Caco-2 (cell line): ENCODE measurements at regions not wholly inside any gene's neighbourhood (a gene's known extent, or its start where the extent isn't known, plus 50 kb on each side); places are given as distances from the start of the nearest gene placed in this dataset.
A peak's percentile ranks its signal among the peaks of the same experiment; 100 is the strongest.

ENCODE experiments used
- BruUV-seq: library from RNA; stranded (reverse); fragments of 400-500 nt; replicated peaks from 2 replicates; lab custom pipeline; 2021; lab: Mats Ljungman, UMichigan
- CTCF ChIA-PET: fragments of 300-600 bp; sonication (Branson Sonifier 250); formaldehyde crosslinking; loops from one replicate; lab custom pipeline; 2022; ENCODE audit warnings: antibody characterized with exemption; lab: Charles Lee
- POLR2A ChIA-PET: fragments of 300-600 bp; sonication (Branson Sonifier 250); formaldehyde crosslinking; loops from one replicate; lab custom pipeline; 2022; ENCODE audit warnings: antibody characterized with exemption; lab: Charles Lee
- DNase-seq, 2 experiments: peaks; one replicate each; pipeline versions ENCODE4 v3.0.0 to v3.0.0-alpha.2; 2020 to 2022
- H3K27me3 ChIP-seq: replicated peaks from 2 replicates; pipeline ENCODE4 v1.6.0; 2011; ENCODE audit warnings: low read length; ENCODE audit not compliant: control insufficient read depth, insufficient read depth
- H3K36me3 ChIP-seq: 2 replicates; pipeline ENCODE4 v1.5.1; 2011; ENCODE audit warnings: low read length; ENCODE audit not compliant: control insufficient read depth, insufficient read depth
- H3K4me1 ChIP-seq: fragments of 250-450 bp; sonication (Bioruptor Pico); 2 replicates; pipeline ENCODE4 v1.5.1; 2020; ENCODE audit warnings: mild to moderate bottlenecking
- H3K4me3 ChIP-seq: 2 replicates; pipeline ENCODE4 v1.5.1; 2011; ENCODE audit warnings: low read depth, mild to moderate bottlenecking, control low read depth, low read length
- H3K9me3 ChIP-seq: fragments of 250-450 bp; sonication (Bioruptor Pico); 2 replicates; pipeline ENCODE4 v1.5.1; 2020; ENCODE audit warnings: mild to moderate bottlenecking, moderate library complexity
- H3K27ac Mint-ChIP-seq: one replicate; pipeline ENCODE4 v1.8.0; 2022; ENCODE audit warnings: mixed read lengths; ENCODE audit not compliant: unreplicated experiment
- H3K27me3 Mint-ChIP-seq: one replicate; pipeline ENCODE4 v1.8.0; 2022; ENCODE audit warnings: mixed read lengths; ENCODE audit not compliant: insufficient read depth, unreplicated experiment
- H3K36me3 Mint-ChIP-seq: one replicate; pipeline ENCODE4 v1.8.0; 2022; ENCODE audit warnings: mild to moderate bottlenecking, mixed read lengths; ENCODE audit not compliant: insufficient read depth, unreplicated experiment
- H3K4me1 Mint-ChIP-seq: one replicate; pipeline ENCODE4 v1.8.0; 2022; ENCODE audit warnings: low read depth, mixed read lengths; ENCODE audit not compliant: unreplicated experiment
- H3K4me3 Mint-ChIP-seq: one replicate; pipeline ENCODE4 v1.8.0; 2022; ENCODE audit warnings: mild to moderate bottlenecking, moderate library complexity, mixed read lengths; ENCODE audit not compliant: unreplicated experiment
- H3K9me3 Mint-ChIP-seq: one replicate; pipeline ENCODE4 v1.8.0; 2022; ENCODE audit warnings: mixed read lengths; ENCODE audit not compliant: unreplicated experiment
- CTCF ChIP-seq, 2 experiments: fragments of 200-600 bp in 1 of 2; IDR thresholded peaks; 1 replicate in 1 of 2; 2 replicates in 1 of 2; pipeline versions ENCODE4 v1.5.1 to v1.8.0; 2011 to 2022; ENCODE audit warnings: antibody characterized with exemption in 1 of 2, control low read depth in 1 of 2, inconsistent platforms in 1 of 2, low read depth in 1 of 2, low read length in 1 of 2, mild to moderate bottlenecking in 1 of 2, moderate library complexity in 1 of 2; ENCODE audit not compliant: insufficient read depth in 1 of 2, severe bottlenecking in 1 of 2, unreplicated experiment in 1 of 2
- intact Hi-C: fragments of 100-400 bp; cut with micrococcal nuclease; formaldehyde crosslinking; loops from one replicate; pipeline ENCODE4 v1.10.0; 2022; ENCODE audit not compliant: unreplicated experiment

GRCh38 chr12:124225730-124226129 is 69.2 kb upstream of the RFLNA start:
- H3K36me3 Mint-ChIP-seq, result no peaks in the 10 kb centered on the region
- H3K4me3 Mint-ChIP-seq, result no peak overlapping the region
- TF ChIP-seq CTCF (IDR thresholded peaks at IDR 0.05; ENCODE audit: insufficient read depth in 1 of 2, low read depth in 1 of 2, low read length in 1 of 2, severe bottlenecking in 1 of 2, unreplicated experiment in 1 of 2), result no peak
- intact Hi-C loops, result loop anchor here (2.0 kb wide), 1 partner anchor 189 kb away; no protein-coding TSS in a partner anchor
- no peaks in the 10 kb centered on the region for H3K27me3 ChIP-seq
- no peaks in the 10 kb centered on the region for H3K4me1 Mint-ChIP-seq
- no peak for DNase-seq
- H3K9me3 Mint-ChIP-seq, result peaks cover 7% of the 10 kb centered on the region
- no peaks in the 10 kb centered on the region for H3K4me1 ChIP-seq
- H3K9me3 ChIP-seq, result peaks cover 5% of the 10 kb centered on the region; the same call in 1 of the 2 replicates
- H3K27ac Mint-ChIP-seq, result no peak overlapping the region
- ChIA-PET CTCF (no interaction called here), POLR2A (no interaction called here)
- BruUV-seq, result no TSS peak
- no peaks in the 10 kb centered on the region for H3K36me3 ChIP-seq
- H3K4me3 ChIP-seq, result no peak overlapping the region
- H3K27me3 Mint-ChIP-seq, result no peaks in the 10 kb centered on the region

- Histone ChIP-seq H3K36me3 (no peaks in the 10 kb centered on the region), H3K4me3 (no peak overlapping the region), H3K4me1 (peaks cover 22% of the 10 kb centered on the region), H3K27me3 (no peaks in the 10 kb centered on the region), H3K9me3 (peaks cover 5% of the 10 kb centered on the region; the same call in 1 of the 2 replicates)
- Mint-ChIP-seq H3K36me3 (no peaks in the 10 kb centered on the region), H3K4me1 (peaks cover 12% of the 10 kb centered on the region), H3K27ac (no peak overlapping the region), H3K9me3 (peaks cover 16% of the 10 kb centered on the region), H3K4me3 (no peak overlapping the region), H3K27me3 (no peaks in the 10 kb centered on the region)
- TF ChIP-seq CTCF (IDR thresholded peaks at IDR 0.05; ENCODE audit: insufficient read depth in 1 of 2, low read depth in 1 of 2, low read length in 1 of 2, severe bottlenecking in 1 of 2, unreplicated experiment in 1 of 2), result no peak
- no TSS peak for BruUV-seq
- ChIA-PET CTCF (no interaction called here), POLR2A (no interaction called here)
- DNase-seq, result no peak
- intact Hi-C loops, result no loop called here
Measured at GRCh38 chr12:124227951-124228711, 66.8 kb upstream of the RFLNA start.

- CTCF ChIA-PET, result no interaction called here
Measured at GRCh38 chr12:124229520-124229919, 65.4 kb upstream of the RFLNA start.

More at GRCh38 chr12:124229520-124229919, 65.4 kb upstream of the RFLNA start:
- no peaks in the 10 kb centered on the region for H3K27me3 ChIP-seq
- BruUV-seq, result no TSS peak
- intact Hi-C loops, result no loop called here
- no peak for TF ChIP-seq CTCF (IDR thresholded peaks at IDR 0.05; ENCODE audit: insufficient read depth in 1 of 2, low read depth in 1 of 2, low read length in 1 of 2, severe bottlenecking in 1 of 2, unreplicated experiment in 1 of 2)
- H3K36me3 Mint-ChIP-seq, result peaks cover 7% of the 10 kb centered on the region
- H3K36me3 ChIP-seq, result no peaks in the 10 kb centered on the region
- H3K4me1 ChIP-seq, result peaks cover 35% of the 10 kb centered on the region
- no peak for DNase-seq
- H3K4me1 Mint-ChIP-seq, result peaks cover 25% of the 10 kb centered on the region
- no peak overlapping the region for H3K4me3 Mint-ChIP-seq
- no peak overlapping the region for H3K4me3 ChIP-seq
- H3K9me3 ChIP-seq, result peaks cover 5% of the 10 kb centered on the region; the same call in 1 of the 2 replicates
- H3K27ac Mint-ChIP-seq, result peak overlapping the region; percentile 63
- POLR2A ChIA-PET, result no interaction called here
- no peaks in the 10 kb centered on the region for H3K27me3 Mint-ChIP-seq
- H3K9me3 Mint-ChIP-seq, result peaks cover 18% of the 10 kb centered on the region
